HepG2 (cell line): ENCODE measurements at regions not wholly inside any gene's neighbourhood (a gene's known extent, or its start where the extent isn't known, plus 50 kb on each side); places are given as distances from the start of the nearest gene placed in this dataset.

Source experiments
- CREB1 ChIP-seq, 2 experiments: fragments of 450-650 bp in 1 of 2; IDR thresholded peaks; 2 replicates each; pipeline ENCODE4 v1.6.1; 2016 to 2017; ENCODE audit warnings: control low read depth in 1 of 2, mild to moderate bottlenecking in 1 of 2, missing compliant biosample characterization in 1 of 2, missing genetic modification characterization in 1 of 2
- FOXA3 ChIP-seq: IDR thresholded peaks from 2 replicates; pipeline ENCODE4 v1.6.1; 2016; ENCODE audit warnings: missing genetic modification reagents, missing compliant biosample characterization
- FOXJ3 ChIP-seq: sonication (generic); formaldehyde crosslinking; IDR thresholded peaks from 2 replicates; pipeline ENCODE4 v1.4.0; 2020; ENCODE audit warnings: missing genetic modification reagents, mild to moderate bottlenecking, borderline replicate concordance
- GTF3A ChIP-seq: sonication (generic); formaldehyde crosslinking; conservative IDR thresholded peaks from 2 replicates; pipeline ENCODE4 v1.4.0; 2020; ENCODE audit warnings: mild to moderate bottlenecking, missing genetic modification reagents
- GZF1 ChIP-seq: sonication (generic); formaldehyde crosslinking; IDR thresholded peaks from 2 replicates; pipeline ENCODE4 v1.5.1; 2020; ENCODE audit warnings: mild to moderate bottlenecking, missing genetic modification reagents
- MEF2D ChIP-seq: sonication (generic); formaldehyde crosslinking; IDR thresholded peaks from 2 replicates; pipeline ENCODE4 v1.5.1; 2020; ENCODE audit warnings: mild to moderate bottlenecking, missing genetic modification reagents
- ZBTB26 ChIP-seq: IDR thresholded peaks from 2 replicates; pipeline ENCODE4 v1.6.1; 2016; ENCODE audit warnings: missing compliant biosample characterization, missing genetic modification reagents, borderline replicate concordance
- ZKSCAN5 ChIP-seq: sonication (generic); formaldehyde crosslinking; IDR thresholded peaks from 2 replicates; pipeline ENCODE4 v1.5.1; 2020; ENCODE audit warnings: mild to moderate bottlenecking, missing genetic modification reagents
- ZNF780A ChIP-seq: sonication (generic); formaldehyde crosslinking; IDR thresholded peaks from 2 replicates; pipeline ENCODE4 v1.8.0; 2022; ENCODE audit warnings: mild to moderate bottlenecking, missing genetic modification reagents, moderate library complexity
- TF ChIP-seq, protein P1 (sequence below): sonication (generic); formaldehyde crosslinking; IDR thresholded peaks from 2 replicates; pipeline ENCODE4 v1.5.0; 2020; ENCODE audit warnings: mild to moderate bottlenecking, missing genetic modification reagents, moderate library complexity
- TF ChIP-seq, protein P2 (sequence below): sonication (generic); formaldehyde crosslinking; IDR thresholded peaks from 2 replicates; pipeline ENCODE4 v1.4.0; 2020; ENCODE audit warnings: missing genetic modification reagents

- no peak for TF ChIP-seq FOXJ3 (CRISPR knock-in tag)
- no peak for TF ChIP-seq FOXA3 (CRISPR knock-in tag)
- TF ChIP-seq, protein P1, sequence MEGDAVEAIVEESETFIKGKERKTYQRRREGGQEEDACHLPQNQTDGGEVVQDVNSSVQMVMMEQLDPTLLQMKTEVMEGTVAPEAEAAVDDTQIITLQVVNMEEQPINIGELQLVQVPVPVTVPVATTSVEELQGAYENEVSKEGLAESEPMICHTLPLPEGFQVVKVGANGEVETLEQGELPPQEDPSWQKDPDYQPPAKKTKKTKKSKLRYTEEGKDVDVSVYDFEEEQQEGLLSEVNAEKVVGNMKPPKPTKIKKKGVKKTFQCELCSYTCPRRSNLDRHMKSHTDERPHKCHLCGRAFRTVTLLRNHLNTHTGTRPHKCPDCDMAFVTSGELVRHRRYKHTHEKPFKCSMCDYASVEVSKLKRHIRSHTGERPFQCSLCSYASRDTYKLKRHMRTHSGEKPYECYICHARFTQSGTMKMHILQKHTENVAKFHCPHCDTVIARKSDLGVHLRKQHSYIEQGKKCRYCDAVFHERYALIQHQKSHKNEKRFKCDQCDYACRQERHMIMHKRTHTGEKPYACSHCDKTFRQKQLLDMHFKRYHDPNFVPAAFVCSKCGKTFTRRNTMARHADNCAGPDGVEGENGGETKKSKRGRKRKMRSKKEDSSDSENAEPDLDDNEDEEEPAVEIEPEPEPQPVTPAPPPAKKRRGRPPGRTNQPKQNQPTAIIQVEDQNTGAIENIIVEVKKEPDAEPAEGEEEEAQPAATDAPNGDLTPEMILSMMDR: no peak
- no peak for TF ChIP-seq GTF3A (CRISPR knock-in tag)
- TF ChIP-seq GZF1 (CRISPR knock-in tag): no peak
- no peak for TF ChIP-seq ZBTB26 (CRISPR knock-in tag)
- TF ChIP-seq, protein P2, sequence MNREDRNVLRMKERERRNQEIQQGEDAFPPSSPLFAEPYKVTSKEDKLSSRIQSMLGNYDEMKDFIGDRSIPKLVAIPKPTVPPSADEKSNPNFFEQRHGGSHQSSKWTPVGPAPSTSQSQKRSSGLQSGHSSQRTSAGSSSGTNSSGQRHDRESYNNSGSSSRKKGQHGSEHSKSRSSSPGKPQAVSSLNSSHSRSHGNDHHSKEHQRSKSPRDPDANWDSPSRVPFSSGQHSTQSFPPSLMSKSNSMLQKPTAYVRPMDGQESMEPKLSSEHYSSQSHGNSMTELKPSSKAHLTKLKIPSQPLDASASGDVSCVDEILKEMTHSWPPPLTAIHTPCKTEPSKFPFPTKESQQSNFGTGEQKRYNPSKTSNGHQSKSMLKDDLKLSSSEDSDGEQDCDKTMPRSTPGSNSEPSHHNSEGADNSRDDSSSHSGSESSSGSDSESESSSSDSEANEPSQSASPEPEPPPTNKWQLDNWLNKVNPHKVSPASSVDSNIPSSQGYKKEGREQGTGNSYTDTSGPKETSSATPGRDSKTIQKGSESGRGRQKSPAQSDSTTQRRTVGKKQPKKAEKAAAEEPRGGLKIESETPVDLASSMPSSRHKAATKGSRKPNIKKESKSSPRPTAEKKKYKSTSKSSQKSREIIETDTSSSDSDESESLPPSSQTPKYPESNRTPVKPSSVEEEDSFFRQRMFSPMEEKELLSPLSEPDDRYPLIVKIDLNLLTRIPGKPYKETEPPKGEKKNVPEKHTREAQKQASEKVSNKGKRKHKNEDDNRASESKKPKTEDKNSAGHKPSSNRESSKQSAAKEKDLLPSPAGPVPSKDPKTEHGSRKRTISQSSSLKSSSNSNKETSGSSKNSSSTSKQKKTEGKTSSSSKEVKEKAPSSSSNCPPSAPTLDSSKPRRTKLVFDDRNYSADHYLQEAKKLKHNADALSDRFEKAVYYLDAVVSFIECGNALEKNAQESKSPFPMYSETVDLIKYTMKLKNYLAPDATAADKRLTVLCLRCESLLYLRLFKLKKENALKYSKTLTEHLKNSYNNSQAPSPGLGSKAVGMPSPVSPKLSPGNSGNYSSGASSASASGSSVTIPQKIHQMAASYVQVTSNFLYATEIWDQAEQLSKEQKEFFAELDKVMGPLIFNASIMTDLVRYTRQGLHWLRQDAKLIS (CRISPR knock-in tag): no peak
- no peak for TF ChIP-seq ZKSCAN5 (CRISPR knock-in tag)
- no peak for TF ChIP-seq CREB1 (IDR thresholded peaks at IDR 0.05)
- TF ChIP-seq CREB1 (CRISPR knock-in tag; IDR thresholded peaks at IDR 0.05): no peak
- TF ChIP-seq ZNF780A (CRISPR knock-in tag): no peak
- TF ChIP-seq MEF2D: no peak
Measured at GRCh38 chr4:87904639-87905160, 70.8 kb upstream of the SPP1 start.
